Smooth muscle cell (in vitro differentiated cells): ENCODE measurements at regions not wholly inside any gene's neighbourhood (a gene's known extent, or its start where the extent isn't known, plus 50 kb on each side); places are given as distances from the start of the nearest gene placed in this dataset.

ENCODE experiments used
- DNase-seq: peaks from one replicate; lab custom pipeline; 2025; ENCODE audit not compliant: unreplicated experiment; lab: John Stamatoyannopoulos, UW
- H2AFZ ChIP-seq: fragments of 200-600 bp; sonication (generic); 2 replicates; pipeline ENCODE4 v1.6.0; 2016; ENCODE audit warnings: antibody characterized with exemption, low read depth, mild to moderate bottlenecking
- H3F3A ChIP-seq: fragments of 200-600 bp; sonication (generic); 2 replicates; pipeline ENCODE4 v1.6.0; 2017; ENCODE audit warnings: antibody characterized with exemption, low read depth
- H3K27ac ChIP-seq: fragments of 200-600 bp; sonication (generic); 2 replicates; pipeline ENCODE4 v1.5.1; 2016; ENCODE audit warnings: low read depth, mild to moderate bottlenecking
- H3K27me3 ChIP-seq: fragments of 200-600 bp; sonication (generic); 2 replicates; pipeline ENCODE4 v1.6.1; 2016; ENCODE audit warnings: low read depth, mild to moderate bottlenecking
- H3K36me3 ChIP-seq: fragments of 200-600 bp; sonication (generic); 2 replicates; pipeline ENCODE4 v1.5.1; 2016; ENCODE audit warnings: low read depth
- H3K4me1 ChIP-seq: fragments of 200-600 bp; sonication (generic); 2 replicates; pipeline ENCODE4 v1.5.1; 2016; ENCODE audit warnings: low read depth
- H3K4me2 ChIP-seq: fragments of 200-600 bp; sonication (generic); 2 replicates; pipeline ENCODE4 v1.6.0; 2016; ENCODE audit warnings: mild to moderate bottlenecking
- H3K4me3 ChIP-seq: fragments of 200-600 bp; sonication (generic); 2 replicates; pipeline ENCODE4 v1.5.1; 2016; ENCODE audit warnings: mild to moderate bottlenecking
- H3K79me2 ChIP-seq: fragments of 200-600 bp; sonication (generic); 2 replicates; pipeline ENCODE4 v1.6.0; 2016; ENCODE audit warnings: low read depth, mild to moderate bottlenecking
- H3K9ac ChIP-seq: fragments of 200-600 bp; sonication (generic); 2 replicates; pipeline ENCODE4 v1.6.0; 2016; ENCODE audit warnings: low read depth
- H3K9me3 ChIP-seq: fragments of 200-600 bp; sonication (generic); replicated peaks from 2 replicates; pipeline ENCODE4 v1.5.1; 2016; ENCODE audit warnings: low read depth
- H4K20me1 ChIP-seq: fragments of 200-600 bp; sonication (generic); 2 replicates; pipeline ENCODE4 v1.6.0; 2016; ENCODE audit warnings: low read depth
- CTCF ChIP-seq: fragments of 200-600 bp; sonication (generic); IDR thresholded peaks from 2 replicates; pipeline ENCODE4 v1.5.1; 2017; ENCODE audit warnings: borderline replicate concordance, mild to moderate bottlenecking, antibody characterized with exemption; ENCODE audit not compliant: insufficient read depth, poor library complexity, severe bottlenecking
- WGBS: methylation state at CpG from one replicate; pipeline ENCODE4 v1.1.7; 2016; ENCODE audit warnings: low lambda C conversion rate; 5-methylcytosine and 5-hydroxymethylcytosine counted together

DNA sequence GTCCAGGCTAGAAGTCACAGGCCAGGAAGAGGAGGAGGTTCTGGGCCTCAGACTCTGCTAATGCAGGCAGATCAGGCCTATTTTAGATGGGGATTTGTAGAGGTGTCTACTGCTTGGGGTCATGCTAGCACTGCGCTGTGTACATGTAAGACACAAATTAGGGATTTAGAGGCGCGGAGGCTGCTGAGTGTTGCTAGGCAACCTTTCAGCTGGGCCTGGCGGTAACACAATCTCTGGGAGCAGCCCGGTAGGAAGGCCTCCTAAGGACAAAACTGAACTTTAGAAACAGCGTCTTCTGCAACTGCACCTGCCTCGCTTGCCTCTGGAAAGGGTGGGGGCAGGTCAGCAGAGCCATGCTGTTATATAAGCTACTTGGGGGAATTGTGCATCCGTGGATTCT is 147.9 kb downstream of the MACROH2A1 start:
- Histone ChIP-seq H3K4me2 (no peak overlapping the region), H3K4me3 (no peak overlapping the region), H3K27me3 (no peaks in the 10 kb centered on the region), H2AFZ (no peak overlapping the region), H3K27ac (peak overlapping the region; percentile 47), H3K4me1 (peaks cover 20% of the 10 kb centered on the region), H3K36me3 (no peaks in the 10 kb centered on the region), H3F3A (peaks cover 19% of the 10 kb centered on the region), H4K20me1 (no peaks in the 10 kb centered on the region), H3K9me3 (no peaks in the 10 kb centered on the region), H3K9ac (no peak overlapping the region), H3K79me2 (no peaks in the 10 kb centered on the region)
- 67% methylated on average over 8 of the region's 8 CpGs for WGBS
- TF ChIP-seq CTCF: no peak
- DNase-seq: no peak

GRCh38 chr5:135250671-135251070 is 148.4 kb downstream of the MACROH2A1 start:
- no peak for TF ChIP-seq CTCF
- H3K27ac ChIP-seq: peak overlapping the region; percentile 47
- H3F3A ChIP-seq: peaks cover 19% of the 10 kb centered on the region
- H3K4me2 ChIP-seq: no peak overlapping the region
- H3K9ac ChIP-seq: no peak overlapping the region
- DNase-seq: no peak
- H3K36me3 ChIP-seq: no peaks in the 10 kb centered on the region
- H3K27me3 ChIP-seq: no peaks in the 10 kb centered on the region
- H3K79me2 ChIP-seq: no peaks in the 10 kb centered on the region
- H3K4me3 ChIP-seq: no peak overlapping the region
- no peak overlapping the region for H2AFZ ChIP-seq
- WGBS: 81% methylated on average over 4 of the region's 4 CpGs
- no peaks in the 10 kb centered on the region for H4K20me1 ChIP-seq
- no peaks in the 10 kb centered on the region for H3K9me3 ChIP-seq
- peaks cover 22% of the 10 kb centered on the region for H3K4me1 ChIP-seq

- DNase-seq: no peak
- peak overlapping the region; percentile 28 for H3K4me2 ChIP-seq
Measured at GRCh38 chr5:135249658-135250057, 149.4 kb downstream of the MACROH2A1 start.

More at GRCh38 chr5:135249658-135250057, 149.4 kb downstream of the MACROH2A1 start:
- Histone ChIP-seq H3K27ac (peak overlapping the region; percentile 47), H3K4me3 (no peak overlapping the region), H3K27me3 (no peaks in the 10 kb centered on the region), H3F3A (peaks cover 19% of the 10 kb centered on the region), H4K20me1 (no peaks in the 10 kb centered on the region), H3K9ac (no peak overlapping the region), H3K79me2 (no peaks in the 10 kb centered on the region), H3K9me3 (no peaks in the 10 kb centered on the region), H2AFZ (no peak overlapping the region), H3K4me1 (peaks cover 18% of the 10 kb centered on the region), H3K36me3 (no peaks in the 10 kb centered on the region)
- WGBS: 73% methylated on average over 5 of the region's 5 CpGs
- TF ChIP-seq CTCF: no peak
